Mesothelial cell of epicardium (in vitro differentiated cells): ENCODE measurements at regions not wholly inside any gene's neighbourhood (a gene's known extent, or its start where the extent isn't known, plus 50 kb on each side); places are given as distances from the start of the nearest gene placed in this dataset.
A peak's percentile ranks its signal among the peaks of the same experiment; 100 is the strongest.

Source experiments
- DNase-seq, 2 experiments: peaks; one replicate each; pipeline ENCODE4 v3.0.0; 2021; ENCODE audit warnings: low spot score in 2 of 2; ENCODE audit not compliant: unreplicated experiment in 2 of 2
- H3K27ac Mint-ChIP-seq: 2 replicates; pipeline ENCODE4 v1.8.0; 2021; ENCODE audit warnings: mixed read lengths
- H3K27me3 Mint-ChIP-seq: 2 replicates; pipeline ENCODE4 v1.8.0; 2021; ENCODE audit warnings: low read depth, mixed read lengths
- H3K36me3 Mint-ChIP-seq: 2 replicates; pipeline ENCODE4 v1.8.0; 2021; ENCODE audit warnings: mixed read lengths
- H3K4me1 Mint-ChIP-seq: 2 replicates; pipeline ENCODE4 v1.8.0; 2021; ENCODE audit warnings: mixed read lengths
- H3K4me3 Mint-ChIP-seq: 2 replicates; pipeline ENCODE4 v1.8.0; 2021; ENCODE audit warnings: mild to moderate bottlenecking, moderate library complexity, mixed read lengths
- H3K9me3 Mint-ChIP-seq: 2 replicates; pipeline ENCODE4 v1.8.0; 2021; ENCODE audit warnings: mixed read lengths
- CTCF ChIP-seq: fragments of 200-600 bp; sonication (generic); IDR thresholded peaks from one replicate; pipeline ENCODE4 v1.5.0; 2021; ENCODE audit warnings: antibody characterized with exemption; ENCODE audit not compliant: unreplicated experiment

- Mint-ChIP-seq H3K27me3 (no peaks in the 10 kb centered on the region), H3K36me3 (peaks cover 7% of the 10 kb centered on the region), H3K27ac (no peak overlapping the region), H3K9me3 (peaks cover 34% of the 10 kb centered on the region), H3K4me3 (no peak overlapping the region), H3K4me1 (peaks cover 2% of the 10 kb centered on the region)
- DNase-seq, result no peak
- TF ChIP-seq CTCF, result no peak
Observed at GRCh38 chr1:8107897-8108296, 81.8 kb upstream of the ERRFI1 start.

- no peak for TF ChIP-seq CTCF
- H3K4me3 Mint-ChIP-seq, result no peak overlapping the region
- H3K27me3 Mint-ChIP-seq, result no peaks in the 10 kb centered on the region
- peaks cover 2% of the 10 kb centered on the region for H3K36me3 Mint-ChIP-seq
- H3K4me1 Mint-ChIP-seq, result no peaks in the 10 kb centered on the region
- DNase-seq, result no peak
- H3K9me3 Mint-ChIP-seq, result peaks cover 31% of the 10 kb centered on the region
- H3K27ac Mint-ChIP-seq, result no peak overlapping the region
Observed at GRCh38 chr1:8104278-8105236, 78.4 kb upstream of the ERRFI1 start.

- no peak for TF ChIP-seq CTCF
- H3K36me3 Mint-ChIP-seq, result peaks cover 3% of the 10 kb centered on the region
- H3K4me3 Mint-ChIP-seq, result no peak overlapping the region
- H3K9me3 Mint-ChIP-seq, result peaks cover 12% of the 10 kb centered on the region
- no peak for DNase-seq
- H3K27me3 Mint-ChIP-seq, result no peaks in the 10 kb centered on the region
- peaks cover 34% of the 10 kb centered on the region for H3K4me1 Mint-ChIP-seq
- H3K27ac Mint-ChIP-seq, result peak overlapping the region; percentile 95
Observed at GRCh38 chr1:8097908-8098307, 71.8 kb upstream of the ERRFI1 start.

- Mint-ChIP-seq H3K27ac (peak overlapping the region; percentile 95), H3K36me3 (peaks cover 3% of the 10 kb centered on the region), H3K9me3 (peaks cover 8% of the 10 kb centered on the region), H3K4me1 (peaks cover 41% of the 10 kb centered on the region), H3K4me3 (no peak overlapping the region), H3K27me3 (no peaks in the 10 kb centered on the region)
- TF ChIP-seq CTCF, result no peak
- no peak for DNase-seq
Observed at GRCh38 chr1:8097077-8097799, 71.1 kb upstream of the ERRFI1 start.

GRCh38 chr1:8096105-8097011 is 70.2 kb upstream of the ERRFI1 start:
- H3K9me3 Mint-ChIP-seq, result peaks cover 5% of the 10 kb centered on the region
- DNase-seq, result no peak
- H3K4me3 Mint-ChIP-seq, result no peak overlapping the region
- H3K4me1 Mint-ChIP-seq, result peaks cover 42% of the 10 kb centered on the region
- peak overlapping the region; percentile 95 for H3K27ac Mint-ChIP-seq
- no peaks in the 10 kb centered on the region for H3K27me3 Mint-ChIP-seq
- no peak for TF ChIP-seq CTCF
- peaks cover 3% of the 10 kb centered on the region for H3K36me3 Mint-ChIP-seq
